Activated CD4-positive, alpha-beta T cell treated with anti-CD3 and anti-CD28 coated beads, Interleukin-10, Interleukin-2, amounts not matched to agents 100 ng/mL and 50 ng/mL, durations not matched to agents 16 hours and 8 hours (primary cell): ENCODE measurements at regions not wholly inside any gene's neighbourhood (a gene's known extent, or its start where the extent isn't known, plus 50 kb on each side); places are given as distances from the start of the nearest gene placed in this dataset.

ENCODE experiments used
- DNase-seq: peaks from one replicate; pipeline ENCODE4 v3.0.0-alpha.2; 2020

- no peak for DNase-seq
These were observed 886.8 kb upstream of the SEMA6A start for GRCh38 chr5:117461403-117461802.

- no peak for DNase-seq
These were observed 883.0 kb upstream of the SEMA6A start for GRCh38 chr5:117457656-117458055.

DNA sequence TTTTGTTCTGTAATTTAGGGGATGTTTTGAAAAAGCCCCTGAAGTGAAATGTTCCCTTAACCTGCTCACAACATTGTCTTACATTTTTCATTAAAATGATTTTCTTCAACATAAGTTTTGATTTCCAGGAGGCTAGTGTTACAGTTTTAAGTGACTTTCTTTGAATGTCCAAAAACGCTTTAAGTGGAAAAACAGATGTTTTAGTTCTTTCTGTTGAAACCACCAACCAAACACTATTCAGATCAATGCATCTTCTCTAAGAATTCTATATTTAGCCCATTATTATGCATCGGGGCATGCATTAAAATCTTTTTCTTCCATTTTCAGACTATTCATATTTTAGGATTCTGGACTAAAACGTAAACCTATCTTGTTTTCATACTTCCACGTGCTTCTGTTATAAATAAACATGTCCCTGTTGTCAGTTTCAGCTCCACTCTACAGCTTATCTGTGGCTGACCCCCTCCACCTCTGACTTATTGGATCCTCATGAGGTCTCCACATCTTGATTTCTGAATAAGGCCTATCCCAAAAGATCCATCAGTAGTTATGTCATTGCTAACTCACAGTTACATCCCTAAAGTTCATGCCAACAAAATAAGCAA, 882.3 kb upstream of the SEMA6A start:
- no peak for DNase-seq

- no peak for DNase-seq
These were observed 880.9 kb upstream of the SEMA6A start for GRCh38 chr5:117455236-117456233.

DNA sequence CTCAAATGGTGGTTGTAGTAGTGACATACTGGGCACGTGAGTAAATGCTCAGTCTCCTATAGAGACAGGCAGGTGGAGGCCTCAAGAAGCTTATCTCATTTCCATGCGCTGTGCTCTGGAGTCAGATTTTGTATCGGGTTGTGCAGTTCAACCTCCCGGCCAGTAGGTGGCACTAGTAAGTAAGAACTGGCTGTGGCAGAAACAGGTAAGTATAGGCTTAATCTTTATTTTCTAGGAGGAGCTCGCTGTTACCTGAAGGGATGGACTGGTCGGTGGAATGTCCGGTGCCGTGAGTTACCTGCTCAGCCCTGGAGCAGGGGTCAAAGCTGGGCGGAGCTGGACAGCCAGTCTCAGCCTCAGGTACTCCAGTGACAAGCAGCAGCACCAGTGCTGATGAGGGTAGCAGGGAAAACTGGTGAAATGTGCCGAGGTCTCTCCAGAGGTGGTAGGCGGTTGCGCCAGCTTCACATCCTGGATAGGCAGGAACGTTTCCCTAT, 880.1 kb upstream of the SEMA6A start:
- peak; percentile 64 for DNase-seq

DNA sequence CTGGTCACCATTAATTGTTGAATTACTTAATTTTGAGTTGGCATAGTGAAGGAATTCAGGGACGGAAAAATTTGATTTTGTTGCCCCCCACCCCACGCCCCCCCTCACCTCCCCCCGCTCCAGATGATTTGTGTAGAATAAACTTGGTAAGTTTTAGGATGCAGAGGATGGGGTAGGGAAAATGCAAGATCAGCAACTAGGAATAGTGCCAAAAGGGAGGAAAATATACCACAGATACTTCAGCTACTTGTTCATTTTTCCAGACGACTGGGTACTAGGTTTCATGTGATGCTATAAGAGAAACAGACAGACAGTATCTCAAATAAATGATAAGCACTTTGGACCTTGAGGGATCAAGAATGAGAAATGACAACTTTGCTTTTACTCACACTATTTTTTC, 862.2 kb upstream of the SEMA6A start:
- no peak for DNase-seq

GRCh38 chr5:117435203-117435602, 860.6 kb upstream of the SEMA6A start:
- no peak for DNase-seq

DNA sequence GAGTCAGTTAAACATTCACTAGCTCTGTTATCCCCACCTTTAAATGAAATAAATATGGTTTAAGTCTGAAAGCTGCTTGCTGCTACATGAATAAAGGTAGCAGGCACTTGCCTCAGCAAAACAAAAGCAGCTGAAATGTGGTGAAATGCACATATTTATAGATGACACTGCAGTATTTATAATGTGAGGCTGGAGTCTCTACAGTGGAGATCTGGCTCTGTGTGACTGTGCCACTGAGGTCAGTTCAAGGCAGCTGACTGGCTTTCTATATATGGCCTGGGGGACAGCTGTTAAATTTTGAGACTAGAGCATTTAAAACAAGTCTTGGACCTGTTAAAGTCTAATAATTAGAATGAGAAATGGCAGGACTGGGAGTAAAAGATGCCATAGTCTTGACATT, 859.6 kb upstream of the SEMA6A start:
- no peak for DNase-seq

DNA sequence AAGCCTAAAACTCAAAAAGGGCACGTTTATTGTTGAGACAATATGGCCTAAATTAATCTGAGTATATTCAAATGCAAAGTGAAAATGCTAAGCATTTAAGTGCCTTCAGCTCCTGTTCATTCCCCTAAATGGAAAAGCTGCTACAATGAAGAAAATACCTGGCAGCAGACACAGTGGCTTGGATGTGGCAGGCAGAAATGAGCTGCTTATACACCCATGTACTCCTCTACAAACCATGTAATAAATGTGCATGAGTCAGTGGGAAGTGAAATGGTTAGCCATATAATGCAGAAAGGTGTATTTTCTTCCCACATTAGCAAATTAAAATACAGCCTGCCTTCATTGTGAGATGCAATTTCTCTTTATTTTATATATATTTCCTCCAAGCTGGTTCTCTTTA, 859.2 kb upstream of the SEMA6A start:
- DNase-seq = no peak

DNA sequence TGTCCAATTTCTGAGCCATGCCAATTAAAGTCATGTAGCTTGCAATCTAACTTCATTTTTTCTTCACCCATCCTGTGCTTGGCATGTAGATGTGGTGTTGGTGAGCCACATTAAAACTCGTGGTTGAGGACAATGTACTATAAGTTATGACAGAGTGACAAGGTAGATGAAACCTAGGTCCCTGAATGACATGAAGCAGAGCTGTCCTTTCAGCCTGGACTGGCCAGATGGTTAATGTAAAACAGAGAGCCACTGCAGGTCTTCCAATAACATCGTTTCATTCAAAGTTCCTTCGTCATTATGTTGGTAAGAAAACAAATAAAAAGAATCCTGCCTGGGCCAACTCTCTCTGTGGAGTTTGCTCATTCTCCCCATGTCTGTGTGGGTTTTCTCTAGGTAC, 856.5 kb upstream of the SEMA6A start:
- DNase-seq = no peak

- no peak for DNase-seq
These were observed 850.5 kb upstream of the SEMA6A start for GRCh38 chr5:117425163-117425562.

GRCh38 chr5:117424559-117424958, 849.9 kb upstream of the SEMA6A start:
- DNase-seq = no peak

GRCh38 chr5:117417501-117417900, 842.9 kb upstream of the SEMA6A start:
- DNase-seq = no peak

DNA sequence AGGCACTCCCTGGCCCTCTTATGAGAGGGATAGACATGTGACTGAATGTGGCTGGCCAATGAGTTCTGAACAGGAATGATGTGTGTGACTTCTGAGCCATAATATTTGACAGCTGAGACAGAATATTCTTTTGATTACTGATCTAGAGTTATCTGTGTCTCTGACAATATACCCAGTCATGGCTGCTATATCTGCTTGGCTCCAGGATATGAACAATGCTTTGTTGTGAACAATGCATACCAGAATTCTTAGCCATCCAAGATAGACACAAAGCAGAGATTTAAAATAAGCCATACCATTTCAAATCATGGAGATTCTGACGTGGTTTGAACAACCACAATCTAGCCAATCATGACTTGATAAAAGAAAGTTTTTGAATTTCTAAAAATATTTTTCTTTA, 840.3 kb upstream of the SEMA6A start:
- DNase-seq = no peak

DNA sequence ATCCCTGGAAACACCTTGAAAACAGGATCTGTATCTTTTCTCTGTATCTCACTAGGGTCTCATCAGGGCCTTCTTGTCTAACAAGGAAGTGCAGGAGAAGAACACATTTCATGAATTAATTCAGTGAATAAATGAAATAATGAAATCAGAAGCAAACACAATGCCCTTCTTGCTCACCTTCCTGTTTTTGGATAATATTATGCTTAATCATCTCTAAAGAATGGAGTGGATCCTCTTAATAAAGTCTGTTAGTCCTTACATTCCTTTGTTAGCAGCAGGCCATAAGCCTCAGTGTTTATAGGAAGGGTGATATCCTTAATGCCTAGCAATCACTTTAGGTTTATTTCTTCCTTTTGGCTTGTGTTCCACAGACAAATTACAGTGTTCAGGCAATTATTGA, 837.1 kb upstream of the SEMA6A start:
- no peak for DNase-seq

GRCh38 chr5:117405197-117405596, 830.6 kb upstream of the SEMA6A start:
- no peak for DNase-seq

- DNase-seq = no peak
These were observed 820.0 kb upstream of the SEMA6A start for GRCh38 chr5:117394506-117395157.

DNA sequence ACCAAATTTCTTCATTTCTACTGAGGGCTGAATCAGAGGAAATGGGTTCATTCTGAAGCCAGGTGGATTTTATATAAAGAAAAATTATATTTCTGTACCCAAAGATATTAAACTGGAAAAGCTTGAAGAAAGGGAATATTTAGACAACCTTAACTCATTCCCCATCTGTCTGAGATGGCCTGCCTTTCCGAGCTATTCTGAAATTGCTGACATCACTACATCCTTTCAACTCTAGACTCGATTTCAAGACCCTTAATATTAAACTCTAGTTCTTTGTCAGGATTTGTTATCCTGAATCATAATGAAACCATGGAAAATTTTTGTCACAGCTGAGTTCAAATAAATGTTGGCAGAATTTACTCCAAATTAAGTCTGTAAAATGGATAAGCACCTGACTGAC, 818.5 kb upstream of the SEMA6A start:
- DNase-seq = no peak

GRCh38 chr5:117380316-117380715, 805.7 kb upstream of the SEMA6A start:
- no peak for DNase-seq

DNA sequence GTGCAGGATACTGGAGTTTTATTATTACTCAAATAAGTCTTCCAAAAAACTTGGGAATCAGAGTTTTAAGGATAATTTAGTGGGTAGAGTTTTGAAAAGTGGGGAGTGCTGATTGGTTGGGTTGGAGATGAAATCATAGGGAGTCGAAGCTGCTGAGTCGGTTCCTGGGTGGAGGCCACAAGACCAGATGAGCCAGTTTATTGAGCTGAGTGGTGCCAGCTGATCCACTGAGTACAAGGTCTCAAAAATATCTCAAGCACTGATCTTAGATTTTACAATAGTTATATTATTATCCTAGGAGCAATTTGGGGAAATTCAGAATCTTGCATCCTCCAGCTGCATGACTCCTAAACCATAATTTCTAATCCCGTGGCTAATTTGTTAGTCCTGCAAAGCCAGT, 804.9 kb upstream of the SEMA6A start:
- no peak for DNase-seq

DNA sequence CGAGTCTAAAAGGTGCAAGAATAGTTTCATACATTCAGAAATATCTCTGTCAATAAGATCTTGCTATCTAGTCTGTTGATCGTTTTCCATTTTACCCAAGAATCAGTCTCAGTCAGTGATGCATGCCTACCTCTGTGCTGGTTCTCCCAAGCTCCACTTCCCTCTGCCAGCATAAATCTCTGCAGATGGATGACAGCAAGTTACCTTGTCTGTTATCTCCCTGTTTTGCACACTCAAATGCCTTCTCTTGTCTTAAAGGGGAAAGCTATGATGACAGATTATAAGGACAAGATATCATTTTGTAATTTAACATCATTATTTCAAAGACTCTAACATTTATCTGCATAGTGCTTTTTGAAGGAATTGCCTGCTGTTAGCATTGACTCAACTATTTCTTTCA, 802.1 kb upstream of the SEMA6A start:
- DNase-seq = no peak

- no peak for DNase-seq
These were observed 785.3 kb upstream of the SEMA6A start for GRCh38 chr5:117359895-117360294.

DNA sequence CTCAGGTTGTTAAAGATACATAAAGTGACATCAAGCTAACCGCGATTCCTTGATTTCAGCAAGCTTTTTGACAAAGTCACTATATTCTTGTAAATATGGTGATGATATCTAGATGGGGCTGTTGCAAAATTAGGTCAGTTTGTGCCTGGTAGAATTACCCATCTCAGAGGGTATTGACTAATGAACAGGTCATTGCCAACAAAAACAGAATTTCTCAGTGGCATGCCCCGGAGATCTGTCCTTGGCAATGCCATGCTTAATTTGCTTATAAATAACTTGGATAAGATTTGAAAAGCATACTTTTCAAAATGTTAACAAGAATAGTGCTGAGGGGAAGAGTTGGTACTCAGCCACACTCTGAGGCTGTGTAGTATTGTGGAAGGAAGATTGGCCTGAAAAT, 783.3 kb upstream of the SEMA6A start:
- DNase-seq = no peak

DNA sequence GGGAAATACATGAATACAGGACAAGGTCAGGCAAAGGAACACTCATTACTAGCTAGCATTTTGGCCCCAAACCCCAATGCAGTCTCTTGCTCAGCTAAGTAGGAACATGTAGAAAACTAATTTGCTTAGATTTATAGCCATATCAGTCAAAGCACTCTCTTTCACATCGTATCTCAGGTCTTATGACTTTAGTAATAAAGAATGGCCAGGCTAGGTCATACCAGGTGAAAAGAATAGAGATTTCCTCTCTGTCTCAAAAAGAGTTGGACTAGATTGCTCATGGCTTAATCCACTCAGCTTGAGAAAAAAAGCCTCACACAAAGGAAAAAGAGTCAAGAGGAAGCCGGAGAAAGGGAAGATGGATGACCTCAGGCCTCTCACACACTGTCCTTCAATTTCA, 772.7 kb upstream of the SEMA6A start:
- no peak for DNase-seq
